KOPT-K1 (cell line): ENCODE measurements at regions not wholly inside any gene's neighbourhood (a gene's known extent, or its start where the extent isn't known, plus 50 kb on each side); places are given as distances from the start of the nearest gene placed in this dataset.

ENCODE experiments used
- H3K27ac ChIP-seq: fragments of 200-600 bp; sonication (generic); 2 replicates; pipeline ENCODE4 v1.5.1; 2016; ENCODE audit warnings: antibody characterized with exemption, mild to moderate bottlenecking, low read depth, low read length; ENCODE audit not compliant: poor library complexity, severe bottlenecking
- H3K36me3 ChIP-seq: fragments of 200-600 bp; sonication (generic); 2 replicates; pipeline ENCODE4 v1.5.1; 2017; ENCODE audit warnings: antibody characterized with exemption, mild to moderate bottlenecking, low read length, moderate library complexity; ENCODE audit not compliant: insufficient read depth
- H3K9me3 ChIP-seq: fragments of 200-600 bp; sonication (generic); 2 replicates; pipeline ENCODE4 v1.5.1; 2017; ENCODE audit warnings: antibody characterized with exemption, low read length, mild to moderate bottlenecking; ENCODE audit not compliant: insufficient read depth, poor library complexity, severe bottlenecking

DNA sequence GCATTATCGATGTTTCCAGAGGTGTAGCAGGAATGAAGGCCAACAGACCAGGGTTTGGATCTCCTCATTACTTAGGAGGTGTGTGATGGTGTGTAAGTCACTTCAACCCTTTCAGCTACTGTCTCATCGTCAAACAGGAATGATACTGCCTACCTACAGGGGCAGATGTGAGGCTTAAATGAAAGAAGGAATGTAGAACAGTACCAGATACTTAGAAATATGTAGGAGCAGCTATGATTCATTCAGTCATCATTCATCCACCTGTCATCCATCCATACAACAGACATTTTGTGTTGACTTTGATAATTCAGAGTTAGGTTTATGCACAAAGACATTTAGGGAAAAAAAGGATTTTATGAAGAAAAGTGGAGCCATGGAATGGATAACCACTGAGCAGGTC, 486.9 kb upstream of the DAB1 start:
- H3K36me3 ChIP-seq = no peaks in the 10 kb centered on the region
- no peaks in the 10 kb centered on the region for H3K9me3 ChIP-seq
- H3K27ac ChIP-seq = no peak overlapping the region

GRCh38 chr1:57910305-57910704, 486.4 kb upstream of the DAB1 start:
- no peaks in the 10 kb centered on the region for H3K36me3 ChIP-seq

DNA sequence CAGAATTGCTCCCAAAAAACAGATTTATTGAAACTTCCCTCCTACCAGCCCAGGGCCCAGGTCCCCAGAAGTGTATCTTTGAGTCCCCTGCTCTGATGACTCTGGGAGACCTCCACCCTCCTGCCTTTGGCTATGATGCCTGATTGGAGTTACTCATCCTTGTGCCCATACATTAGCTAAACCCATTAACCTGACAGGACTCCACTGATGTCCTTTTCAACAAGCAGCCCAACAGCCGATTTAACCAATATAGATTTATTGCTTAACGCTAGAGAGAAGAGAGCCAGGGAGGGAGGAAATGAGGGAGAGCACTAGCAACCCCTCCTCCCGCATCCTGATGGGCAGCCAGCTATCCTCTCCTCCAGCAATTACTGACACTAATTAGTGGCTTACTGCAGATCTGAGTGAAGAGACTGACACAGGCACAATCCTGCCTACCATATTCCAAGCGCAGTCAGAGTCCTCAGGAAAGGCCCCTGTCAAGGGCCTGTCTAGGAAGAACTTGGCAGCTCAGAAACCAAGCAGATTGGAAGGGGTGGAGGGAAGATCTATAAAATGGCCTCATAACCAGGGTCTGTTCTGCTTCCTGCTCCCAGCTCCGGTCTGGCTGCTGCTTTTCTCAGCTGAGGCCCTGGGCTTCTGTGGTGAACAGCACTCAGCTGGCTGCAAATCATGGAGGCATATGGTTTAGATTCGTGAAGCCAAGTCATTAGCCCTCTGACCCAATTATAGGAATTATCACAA, 484.5 kb upstream of the DAB1 start:
- Histone ChIP-seq H3K9me3 (no peaks in the 10 kb centered on the region), H3K36me3 (no peaks in the 10 kb centered on the region), H3K27ac (no peak overlapping the region)

More at GRCh38 chr1:57910305-57910704, 486.4 kb upstream of the DAB1 start:
- Histone ChIP-seq H3K9me3 (no peaks in the 10 kb centered on the region), H3K27ac (no peak overlapping the region)

DNA sequence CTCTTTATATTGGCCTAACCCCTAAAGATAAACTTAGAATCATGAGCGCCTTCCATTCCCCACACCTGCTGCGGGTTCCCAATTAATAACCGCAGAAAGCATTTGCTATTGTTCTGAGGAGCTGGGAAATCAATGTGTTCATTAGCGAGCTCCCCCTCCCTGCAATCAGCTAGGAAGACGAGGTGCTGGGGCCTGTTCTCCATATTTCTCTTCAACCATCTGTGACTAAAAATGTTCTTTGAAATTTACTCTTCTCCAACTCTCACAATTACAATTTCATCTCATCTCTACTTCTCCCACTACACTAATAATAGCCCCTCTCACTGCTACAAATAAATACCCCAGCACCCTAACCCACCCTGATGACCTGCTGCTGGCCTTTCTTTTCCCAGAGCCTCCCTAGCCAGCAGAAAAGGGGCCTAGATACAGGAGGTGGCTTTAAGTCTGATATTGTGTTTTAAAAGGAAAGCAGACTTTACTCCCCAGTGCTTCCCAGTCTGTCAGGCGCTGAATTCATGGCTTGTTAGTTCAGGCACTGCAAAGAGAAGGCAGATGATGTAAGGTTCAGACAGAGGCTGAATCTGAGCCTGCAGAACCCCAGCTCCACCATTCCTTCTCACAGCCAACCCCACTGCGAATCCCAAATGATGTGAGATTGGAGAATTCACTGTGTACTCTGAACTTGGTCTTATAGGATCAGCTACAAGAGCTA, 477.5 kb upstream of the DAB1 start:
- no peaks in the 10 kb centered on the region for H3K9me3 ChIP-seq
- H3K36me3 ChIP-seq = no peaks in the 10 kb centered on the region
- no peak overlapping the region for H3K27ac ChIP-seq

- Histone ChIP-seq H3K36me3 (no peaks in the 10 kb centered on the region), H3K9me3 (no peaks in the 10 kb centered on the region), H3K27ac (no peak overlapping the region)
These were observed 474.7 kb upstream of the DAB1 start for GRCh38 chr1:57898531-57898930.

DNA sequence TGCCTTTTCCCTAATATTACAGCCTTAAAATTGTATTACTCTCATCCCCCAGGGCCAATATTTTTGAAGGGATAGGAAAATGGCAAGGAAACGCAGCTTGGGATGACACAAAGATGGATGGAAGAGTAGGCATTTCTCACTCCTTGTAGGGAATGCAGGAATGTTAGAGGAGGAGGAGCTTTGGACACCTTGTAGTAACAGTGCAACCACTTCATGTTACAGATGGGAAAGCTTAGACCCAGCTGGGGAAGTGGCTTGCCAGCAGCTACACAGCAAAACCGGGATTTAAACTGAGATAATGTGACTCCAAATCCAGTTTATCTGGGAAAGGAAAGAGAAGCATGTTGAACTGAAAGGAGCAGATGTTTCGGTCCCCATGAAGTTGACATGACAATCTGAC, 473.7 kb upstream of the DAB1 start:
- H3K36me3 ChIP-seq = no peaks in the 10 kb centered on the region
- H3K27ac ChIP-seq = no peak overlapping the region

GRCh38 chr1:57894315-57894714, 470.5 kb upstream of the DAB1 start:
- no peaks in the 10 kb centered on the region for H3K9me3 ChIP-seq
- no peak overlapping the region for H3K27ac ChIP-seq
- no peaks in the 10 kb centered on the region for H3K36me3 ChIP-seq

More for the DNA sequence above, 473.7 kb upstream of the DAB1 start:
- H3K9me3 ChIP-seq = no peaks in the 10 kb centered on the region

DNA sequence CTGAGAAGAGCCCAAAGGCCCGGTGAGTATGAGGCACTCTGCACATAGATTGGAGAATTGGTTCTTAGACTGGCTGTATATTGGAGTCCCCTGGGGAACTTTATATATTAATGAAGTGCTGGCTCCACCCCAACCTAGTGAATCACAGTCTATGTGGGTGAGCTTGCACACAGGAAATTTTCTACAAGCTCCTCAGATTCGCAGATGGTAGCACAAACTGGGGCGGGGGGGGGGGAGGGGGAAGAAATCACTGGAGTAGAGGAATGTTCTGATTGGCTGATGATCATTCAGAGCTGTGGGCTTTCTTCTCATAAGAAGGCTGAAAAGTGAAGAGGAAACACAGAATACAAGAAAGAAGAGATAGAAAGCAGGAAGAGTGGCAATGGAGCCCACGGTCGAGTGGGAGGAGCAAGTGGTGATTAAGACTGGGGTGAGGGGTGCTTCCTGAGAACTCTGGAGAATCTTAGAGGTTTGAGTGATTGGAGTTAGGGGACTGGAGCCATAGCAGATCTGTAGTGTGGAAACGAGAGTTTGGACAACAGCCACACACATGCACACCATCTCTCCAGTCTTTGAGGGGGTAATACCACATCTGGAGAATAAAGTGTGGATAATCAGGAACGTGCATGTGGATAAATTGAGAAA, 465.9 kb upstream of the DAB1 start:
- Histone ChIP-seq H3K9me3 (no peaks in the 10 kb centered on the region), H3K27ac (no peak overlapping the region), H3K36me3 (no peaks in the 10 kb centered on the region)

DNA sequence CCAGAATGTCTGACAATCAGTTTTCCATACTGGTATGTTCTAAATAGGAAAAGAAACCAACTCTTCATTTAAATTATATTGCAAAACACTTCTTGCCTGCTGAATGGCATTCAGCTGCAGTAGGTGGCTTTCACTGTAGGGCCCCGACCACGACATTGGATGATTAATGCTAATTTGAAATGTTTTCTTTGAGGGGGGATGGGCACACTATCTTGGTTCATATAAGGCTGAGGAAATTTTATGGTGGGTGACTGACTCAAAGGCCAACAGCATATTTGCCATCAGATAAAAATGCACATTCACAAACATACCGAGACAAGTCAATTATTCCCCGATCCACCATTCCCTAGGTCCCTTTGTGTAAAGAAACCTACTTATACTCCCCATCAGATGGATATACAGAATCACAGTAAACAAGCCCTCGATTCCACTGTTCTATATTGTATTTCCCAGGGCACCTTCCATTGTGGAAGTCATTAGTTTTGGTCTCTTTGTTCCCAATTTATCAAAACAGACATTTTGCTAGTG, 464.2 kb upstream of the DAB1 start:
- no peak overlapping the region for H3K27ac ChIP-seq
- H3K36me3 ChIP-seq = no peaks in the 10 kb centered on the region
- H3K9me3 ChIP-seq = no peaks in the 10 kb centered on the region

- Histone ChIP-seq H3K9me3 (no peaks in the 10 kb centered on the region), H3K36me3 (no peaks in the 10 kb centered on the region), H3K27ac (no peak overlapping the region)
These were observed 462.5 kb upstream of the DAB1 start for GRCh38 chr1:57886376-57886775.

DNA sequence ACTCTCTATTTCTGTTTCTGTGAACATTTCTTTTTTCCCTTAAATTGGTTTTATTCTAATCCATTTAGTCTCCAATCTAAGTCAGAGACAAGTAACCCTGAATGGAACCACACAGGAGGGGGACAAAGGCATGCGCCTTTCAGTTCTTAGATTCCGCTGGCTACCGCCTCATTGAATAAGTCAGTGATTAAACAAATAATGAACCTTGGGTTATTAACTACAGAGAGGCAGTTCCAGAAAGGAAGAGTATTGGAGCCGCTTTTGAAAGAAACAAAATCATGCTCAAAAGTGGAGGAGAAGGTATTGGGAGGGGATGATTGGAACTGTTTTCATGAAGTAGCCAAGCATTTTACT, 459.8 kb upstream of the DAB1 start:
- Histone ChIP-seq H3K36me3 (no peaks in the 10 kb centered on the region), H3K9me3 (no peaks in the 10 kb centered on the region), H3K27ac (no peak overlapping the region)

- Histone ChIP-seq H3K36me3 (no peaks in the 10 kb centered on the region), H3K27ac (no peak overlapping the region)
These were observed 459.2 kb upstream of the DAB1 start for GRCh38 chr1:57882934-57883641.

DNA sequence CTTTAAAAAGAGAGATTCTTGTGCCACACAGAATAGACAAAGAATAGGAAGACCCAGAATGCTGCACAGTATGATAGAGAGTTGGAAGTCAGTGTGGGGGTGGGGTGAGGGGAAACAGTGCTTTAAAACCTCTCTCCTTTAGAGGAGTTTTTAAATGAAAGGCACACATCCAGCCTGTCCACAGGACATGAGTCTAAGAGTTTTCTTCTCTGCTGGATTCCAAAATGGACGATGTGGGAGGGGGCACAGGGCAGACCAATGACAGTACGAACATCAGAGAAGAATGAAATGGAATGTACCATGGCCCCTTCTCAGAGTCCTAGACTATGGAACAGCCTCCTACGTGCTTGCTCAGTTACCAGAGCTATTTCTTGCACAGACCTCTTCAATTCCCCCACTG, 458.2 kb upstream of the DAB1 start:
- Histone ChIP-seq H3K9me3 (no peaks in the 10 kb centered on the region), H3K27ac (no peak overlapping the region), H3K36me3 (no peaks in the 10 kb centered on the region)

More at GRCh38 chr1:57882934-57883641, 459.2 kb upstream of the DAB1 start:
- H3K9me3 ChIP-seq = no peaks in the 10 kb centered on the region

GRCh38 chr1:57881639-57882038, 457.8 kb upstream of the DAB1 start:
- no peaks in the 10 kb centered on the region for H3K9me3 ChIP-seq
- H3K27ac ChIP-seq = no peak overlapping the region
- H3K36me3 ChIP-seq = no peaks in the 10 kb centered on the region

DNA sequence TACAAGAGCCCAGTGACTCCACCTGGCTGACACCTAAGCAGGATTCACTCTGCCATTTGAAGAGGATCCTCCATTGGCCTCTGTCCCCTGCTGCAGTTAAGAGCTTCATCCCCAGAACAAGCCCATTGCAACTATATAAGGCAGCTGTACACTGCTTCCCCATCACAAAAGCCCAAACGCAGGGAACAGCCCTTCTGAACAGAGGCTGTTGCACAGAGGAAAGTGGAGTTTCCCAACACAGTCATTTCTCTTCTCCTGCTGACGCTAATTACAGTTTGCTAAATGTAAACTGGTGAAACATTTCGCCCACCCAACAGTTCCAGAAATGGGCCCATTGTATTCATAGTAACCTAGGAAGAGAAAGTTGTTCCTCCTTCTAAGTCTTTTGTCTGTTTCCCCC, 455.8 kb upstream of the DAB1 start:
- Histone ChIP-seq H3K36me3 (no peaks in the 10 kb centered on the region), H3K27ac (no peak overlapping the region), H3K9me3 (no peaks in the 10 kb centered on the region)
